ENCODE measurements at regions not wholly inside any gene's neighbourhood (a gene's known extent, or its start where the extent isn't known, plus 50 kb on each side); places are given as distances from the start of the nearest gene placed in this dataset.
"Not testable (repeated sequence)": the region's sequence is repeated elsewhere in the genome, so short reads cannot be mapped to it uniquely, and the experiment has no call there.

DNA sequence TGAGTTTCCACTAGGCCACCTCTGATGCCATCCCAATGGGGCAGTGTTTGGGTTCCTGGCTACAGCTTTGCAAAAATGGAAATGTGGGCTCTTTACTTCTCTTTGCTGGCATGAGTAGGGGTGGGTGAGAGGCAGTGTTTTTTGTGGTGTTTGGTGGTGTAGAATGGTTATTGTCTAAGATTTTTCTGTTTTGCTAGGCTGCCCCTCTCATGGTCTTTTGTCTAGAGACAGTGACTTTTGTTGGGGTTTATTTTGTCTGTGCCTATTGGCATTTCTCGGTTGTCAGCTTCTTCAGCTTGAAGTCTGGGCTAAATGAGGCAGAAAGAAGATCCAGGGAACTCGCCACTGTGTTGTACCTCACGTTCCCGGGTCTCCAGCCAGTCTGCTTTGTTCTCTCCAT, 112.1 kb downstream of the CENPF start:
- DNase-seq = no peak

DNA sequence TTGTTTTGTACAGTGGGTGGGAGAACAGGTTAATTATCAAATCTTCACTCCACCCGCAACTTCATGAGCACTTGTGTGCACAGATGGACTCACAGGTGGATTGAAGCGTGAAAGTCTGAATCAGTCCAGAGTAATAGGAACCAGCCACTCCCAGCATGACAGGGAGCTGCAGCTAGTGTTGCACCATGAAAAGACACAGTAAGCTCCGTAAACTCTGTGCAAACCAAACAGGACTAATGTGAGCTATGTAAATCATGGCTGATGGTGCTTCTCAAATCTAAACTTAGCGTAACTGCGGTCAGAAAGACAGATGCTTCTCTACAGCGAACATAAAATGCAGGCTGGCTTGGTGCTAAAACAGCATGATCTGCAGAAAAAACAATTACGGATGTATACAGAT, 114.4 kb downstream of the CENPF start:
- no peak for DNase-seq

DNA sequence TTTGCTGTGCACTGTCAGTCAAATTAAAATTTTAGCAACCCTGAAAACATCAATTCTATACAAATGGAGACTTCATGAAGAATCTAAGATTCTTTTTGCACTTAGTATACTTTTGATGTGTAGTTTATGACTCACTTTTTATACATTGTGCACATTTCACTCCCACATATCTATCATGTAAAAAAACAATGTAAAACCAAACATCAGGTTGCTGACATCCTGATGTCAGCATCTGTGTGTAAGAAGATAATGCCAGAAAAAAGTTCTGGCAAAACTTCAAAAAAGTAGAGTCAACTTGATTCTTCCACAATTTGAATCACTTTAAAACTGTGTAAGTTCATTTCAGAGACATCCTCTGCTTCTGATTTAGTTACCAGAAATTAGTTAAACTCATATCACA, 115.7 kb downstream of the CENPF start:
- no peak for DNase-seq

- DNase-seq = no peak
Observed at GRCh38 chr1:214719207-214719606, 116.2 kb downstream of the CENPF start.

DNA sequence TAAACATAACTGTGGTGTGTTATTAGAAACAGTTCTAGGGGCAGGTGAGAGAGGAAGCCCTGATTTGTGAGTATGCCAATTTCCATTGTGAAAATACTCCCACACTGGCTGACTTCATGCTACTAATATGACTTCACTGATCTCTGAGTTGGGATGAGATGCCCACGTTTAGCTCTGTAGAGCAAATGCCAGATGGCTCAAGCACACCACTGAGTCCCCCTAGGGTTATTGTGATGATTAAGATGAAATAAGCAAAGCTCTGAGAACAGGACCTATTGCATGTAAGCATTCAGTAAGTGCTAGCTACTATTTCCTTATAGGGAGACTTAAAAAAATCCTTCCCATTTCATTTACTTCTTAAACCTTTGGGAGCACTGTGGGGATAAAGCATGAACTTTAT, 117.6 kb downstream of the CENPF start:
- DNase-seq = no peak

- no peak for DNase-seq
Observed at GRCh38 chr1:214727274-214727673, 124.3 kb downstream of the CENPF start.

- DNase-seq = no peak
Observed at GRCh38 chr1:214739621-214740238, 136.7 kb downstream of the CENPF start.

- DNase-seq = no peak
Observed at GRCh38 chr1:214740471-214740870, 137.5 kb downstream of the CENPF start.

GRCh38 chr1:214747050-214747635, 144.1 kb downstream of the CENPF start:
- DNase-seq = no peak

GRCh38 chr1:214753236-214753852, 150.3 kb downstream of the CENPF start:
- no peak for DNase-seq

DNA sequence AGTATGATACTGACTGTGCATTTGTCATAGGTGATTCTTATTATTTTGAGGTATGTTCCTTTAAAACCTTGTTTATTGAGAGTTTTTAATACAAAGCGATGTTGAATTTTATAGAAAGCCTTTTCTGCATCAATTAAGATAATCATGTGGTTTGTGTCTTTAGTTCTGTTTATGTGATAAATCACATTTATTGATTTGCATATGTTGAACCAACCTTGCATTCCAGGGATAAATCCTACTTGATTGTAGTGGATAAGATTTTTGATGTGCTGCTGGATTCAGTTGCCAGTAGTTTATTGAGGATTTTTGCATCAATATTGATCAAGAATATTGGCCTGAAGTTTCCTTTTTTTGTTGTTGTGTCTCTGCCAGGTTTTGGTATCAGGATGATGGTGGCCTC, 158.0 kb downstream of the CENPF start:
- no peak for DNase-seq

DNA sequence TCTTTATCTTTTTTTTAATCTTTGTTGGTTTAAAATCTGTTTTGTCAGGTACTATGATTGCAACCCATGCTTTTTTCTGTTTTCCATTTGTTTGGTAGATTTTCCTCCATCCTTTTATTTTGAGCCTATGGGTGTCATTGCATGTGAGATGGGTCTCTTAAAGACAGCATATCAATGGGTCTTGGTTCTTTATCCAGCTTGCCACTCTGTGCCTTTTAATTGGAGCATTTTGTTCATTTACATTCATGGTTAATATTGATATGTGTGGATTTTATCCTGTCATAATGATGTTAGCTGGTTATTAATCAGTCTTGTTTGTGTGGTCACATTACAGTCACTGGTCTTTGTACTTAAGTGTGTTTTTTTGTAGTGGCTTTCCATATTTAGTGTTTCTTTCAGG, 159.9 kb downstream of the CENPF start:
- DNase-seq = no peak

DNA sequence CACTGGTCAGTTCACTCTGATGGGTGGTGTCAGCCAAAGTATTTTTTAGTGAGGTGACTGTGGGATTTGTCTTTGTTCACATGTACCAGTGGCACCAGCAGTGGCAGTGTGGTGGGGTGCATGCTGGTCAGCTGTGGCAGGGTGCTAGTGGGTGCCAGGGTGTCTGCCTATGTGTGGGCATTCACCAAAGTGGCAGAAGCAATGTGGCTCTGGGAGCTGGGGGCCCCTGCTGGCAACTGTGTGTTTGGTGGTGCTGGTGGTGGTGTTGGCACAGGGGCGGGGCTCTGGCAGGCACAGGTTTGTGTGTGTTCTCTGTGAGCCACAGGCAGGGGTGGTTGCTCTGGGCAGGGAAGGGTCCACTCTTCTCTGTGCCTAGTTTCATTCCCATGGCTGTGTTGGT, 161.5 kb downstream of the CENPF start:
- DNase-seq = no peak

DNA sequence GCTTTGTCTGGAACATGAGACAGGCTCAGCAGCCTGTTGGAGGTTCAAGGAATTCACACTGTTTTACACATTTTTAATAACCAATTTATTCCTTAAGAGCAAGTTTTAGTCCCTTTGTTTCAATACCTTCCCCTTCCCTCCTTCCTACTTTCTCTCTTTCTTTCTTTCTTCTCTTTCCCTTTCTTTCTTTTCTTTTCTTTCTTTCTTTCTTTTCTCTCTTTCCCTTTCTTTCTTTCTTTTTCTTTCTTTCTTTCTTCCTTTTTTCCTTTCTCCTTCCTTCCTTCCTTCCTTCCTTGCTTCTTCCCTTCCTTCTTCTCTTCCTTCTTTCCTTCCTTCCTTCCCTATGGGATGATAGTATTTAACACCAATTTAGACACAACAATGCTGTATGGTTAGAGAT, 164.2 kb downstream of the CENPF start:
- DNase-seq = no peak

- not testable (repeated sequence) for DNase-seq
Observed at GRCh38 chr1:214769666-214770065, 166.7 kb downstream of the CENPF start.

DNA sequence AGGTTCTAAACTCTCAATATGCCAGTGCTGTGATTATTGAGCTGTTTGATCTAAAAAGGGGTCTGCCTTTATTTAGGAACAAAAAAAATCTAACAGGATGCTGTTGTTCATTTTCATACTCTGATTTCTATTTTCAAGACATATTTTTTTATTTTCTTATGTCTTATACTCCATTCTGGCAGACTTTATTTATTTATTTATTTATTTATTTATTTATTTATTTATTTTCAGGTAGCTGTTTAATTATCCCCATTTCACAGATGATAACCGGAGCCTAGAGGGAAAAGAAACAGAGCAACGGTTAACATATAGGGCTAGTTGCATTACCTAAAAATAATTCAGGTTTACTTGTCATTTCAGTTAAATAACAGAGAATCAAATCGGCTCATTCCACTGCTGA, 174.4 kb downstream of the CENPF start:
- DNase-seq = no peak

DNA sequence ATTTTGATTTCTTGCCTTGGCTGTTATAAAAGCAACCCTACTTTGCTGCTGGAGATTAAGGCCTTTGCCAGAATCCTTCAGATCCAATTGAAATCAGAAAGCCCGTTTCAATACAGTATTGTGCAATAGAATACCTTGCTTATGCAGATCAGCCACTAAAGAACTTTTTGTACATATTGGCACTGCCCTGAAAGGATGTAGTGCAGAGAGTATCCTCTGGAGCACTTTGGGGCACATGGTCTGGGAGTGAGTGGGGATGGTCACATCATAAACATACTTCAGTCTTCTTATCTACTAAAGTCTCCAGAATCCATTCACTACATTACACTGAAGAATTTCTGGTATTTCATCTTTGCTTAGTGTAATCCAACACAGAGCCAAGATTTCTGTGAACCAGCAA, 189.0 kb downstream of the CENPF start:
- no peak for DNase-seq

GRCh38 chr1:214792527-214793186, 189.7 kb downstream of the CENPF start:
- no peak for DNase-seq

GRCh38 chr1:214793708-214794107, 190.7 kb downstream of the CENPF start:
- DNase-seq = no peak

- DNase-seq = no peak
Observed at GRCh38 chr1:214801191-214801590, 198.2 kb downstream of the CENPF start.

- no peak for DNase-seq
Observed at GRCh38 chr1:214808845-214809460, 206.0 kb downstream of the CENPF start.

DNA sequence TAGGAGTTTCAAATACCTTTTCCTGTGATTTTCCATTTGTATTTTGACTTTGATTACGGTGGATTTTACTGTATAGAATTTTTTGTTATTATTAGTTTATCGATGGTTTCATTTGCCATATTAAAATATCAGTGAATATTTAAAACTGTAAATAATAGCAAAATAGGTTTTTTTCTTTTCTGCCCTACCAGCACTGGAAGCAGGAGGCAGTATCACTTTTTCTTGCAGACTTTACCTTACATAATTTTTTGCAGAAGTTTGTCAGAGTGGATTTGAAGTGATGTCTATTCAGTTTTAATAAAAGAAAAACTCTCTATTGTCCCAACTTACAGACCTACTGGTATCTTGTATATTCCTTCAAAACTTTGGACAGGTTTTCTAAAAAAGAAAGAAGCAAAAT, 213.6 kb downstream of the CENPF start:
- no peak for DNase-seq

- no peak for DNase-seq
Observed at GRCh38 chr1:214823311-214824117, 220.5 kb downstream of the CENPF start.
